NCI-H524 (cell line): ENCODE measurements at regions not wholly inside any gene's neighbourhood (a gene's known extent, or its start where the extent isn't known, plus 50 kb on each side); places are given as distances from the start of the nearest gene placed in this dataset.
"Not testable (repeated sequence)": the region's sequence is repeated elsewhere in the genome, so short reads cannot be mapped to it uniquely, and the experiment has no call there.

Experiments
- DNase-seq, 2 experiments: peaks; one replicate each; lab custom pipeline; 2025; lab: John Stamatoyannopoulos, UW

DNA sequence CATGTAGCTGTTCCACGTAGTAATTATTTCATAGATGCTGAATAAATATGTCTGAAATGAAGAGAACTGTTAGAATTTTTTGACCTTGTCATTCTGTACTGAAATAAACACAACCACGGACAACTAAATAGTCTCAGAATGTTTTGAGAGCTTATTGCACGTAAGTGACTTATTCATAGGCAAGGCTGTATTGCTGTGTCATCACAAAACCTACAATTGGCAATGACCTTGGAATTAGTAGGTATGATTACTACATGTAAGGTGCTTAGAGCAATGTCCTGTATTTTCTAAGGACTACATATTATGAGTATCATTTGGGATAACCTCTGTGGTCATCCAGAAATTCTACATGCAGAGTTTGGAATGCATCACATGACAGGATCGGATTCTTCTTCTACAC is 237.2 kb upstream of the PUDP start:
- DNase-seq = no peak

GRCh38 chrX:7378406-7378805 is 230.5 kb upstream of the PUDP start:
- DNase-seq = no peak

- DNase-seq = no peak
These were observed 225.0 kb upstream of the PUDP start for GRCh38 chrX:7372825-7373525.

GRCh38 chrX:7362111-7362510 is 214.2 kb upstream of the PUDP start:
- DNase-seq = no peak

DNA sequence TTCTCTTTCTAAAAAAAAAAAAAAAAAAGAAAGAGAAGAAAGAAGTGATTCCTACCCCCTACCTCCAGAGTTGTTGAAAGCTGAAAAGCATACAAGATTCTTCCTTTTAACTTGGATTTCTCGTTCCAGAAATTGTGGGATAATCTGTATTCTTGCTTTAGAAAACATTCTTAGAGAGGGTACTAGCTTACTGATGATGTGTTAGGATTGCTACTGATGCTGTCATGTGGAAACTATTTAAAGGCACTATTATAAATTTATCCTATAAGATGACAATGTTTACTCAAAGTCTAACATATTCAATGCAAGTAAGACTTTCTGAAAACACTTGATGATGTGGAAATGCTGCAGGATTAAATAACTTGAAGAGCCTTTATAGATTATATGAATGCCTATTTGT is 204.0 kb upstream of the PUDP start:
- DNase-seq = no peak

DNA sequence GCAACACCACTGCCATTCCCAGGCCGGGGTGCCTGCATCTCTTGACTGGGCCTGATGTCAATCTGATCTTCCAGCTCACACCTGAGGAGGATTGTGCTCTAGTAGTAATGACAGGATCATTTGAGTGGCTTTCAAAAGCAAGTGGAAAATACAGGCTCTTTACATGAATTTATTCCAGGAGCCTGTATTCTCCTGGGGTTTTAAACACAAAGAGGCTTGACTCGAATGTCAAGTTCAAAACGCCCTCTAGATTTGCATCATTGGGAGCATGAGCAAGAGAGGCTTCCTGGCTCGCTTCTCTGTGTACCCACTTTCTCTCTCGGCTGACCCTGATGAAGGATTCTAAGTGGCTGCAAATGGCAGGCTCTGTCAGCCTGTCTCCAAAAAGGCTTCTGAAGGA is 199.5 kb upstream of the PUDP start:
- no peak for DNase-seq

DNA sequence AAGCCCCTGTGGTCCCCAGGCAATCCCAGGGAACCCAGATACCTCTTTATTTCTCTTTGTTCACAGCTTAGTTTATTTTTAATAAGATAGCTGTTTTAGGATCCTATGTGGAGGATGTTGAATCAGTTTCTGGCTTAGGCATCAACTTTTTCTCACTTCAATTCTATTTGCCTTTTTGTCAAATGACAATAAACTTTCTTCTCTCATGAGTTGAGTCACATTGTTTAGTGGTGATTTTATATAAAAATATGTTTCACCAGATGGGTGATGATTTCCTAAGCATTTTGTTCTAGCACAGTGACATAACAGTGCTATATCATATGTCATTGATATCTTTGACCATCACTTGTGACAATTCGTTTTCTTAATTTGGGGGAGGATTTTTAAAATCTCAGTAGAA is 198.1 kb upstream of the PUDP start:
- DNase-seq = no peak

GRCh38 chrX:7343181-7343580 is 195.2 kb upstream of the PUDP start:
- no peak for DNase-seq

- not testable (repeated sequence) for DNase-seq
These were observed 187.9 kb upstream of the PUDP start for GRCh38 chrX:7335816-7336362.

DNA sequence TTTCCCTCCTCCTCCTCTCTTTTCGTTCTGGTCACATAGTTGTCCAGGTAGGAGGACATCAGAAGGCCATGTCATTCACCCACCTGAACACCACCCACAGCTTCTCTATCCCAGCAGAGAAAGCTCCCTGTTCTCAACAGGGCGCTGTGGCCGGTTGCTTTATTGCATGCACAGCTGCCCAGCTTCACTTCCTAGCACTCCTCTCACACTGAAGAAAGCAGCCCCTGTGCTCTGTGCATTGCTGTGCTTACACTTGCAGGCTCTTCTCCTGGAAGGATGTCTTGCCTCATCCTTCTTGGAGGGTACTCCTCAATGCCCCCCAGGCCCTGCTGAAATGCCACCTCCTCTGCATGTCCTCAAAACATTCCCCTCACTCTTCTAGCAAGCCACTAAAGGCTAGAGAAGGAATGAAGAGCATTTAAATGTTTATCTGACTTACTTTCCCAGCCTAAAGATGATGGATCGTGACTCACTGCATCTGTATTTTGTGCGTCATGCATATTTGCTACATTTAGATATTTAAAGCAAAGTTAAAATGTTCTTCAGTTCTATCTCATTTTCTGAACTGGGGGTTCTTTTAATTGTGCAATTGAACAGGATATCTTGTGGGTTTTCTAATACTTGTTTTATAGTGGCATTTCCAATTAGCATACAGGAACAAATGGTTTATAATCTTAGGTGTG is 186.4 kb upstream of the PUDP start:
- no peak for DNase-seq

DNA sequence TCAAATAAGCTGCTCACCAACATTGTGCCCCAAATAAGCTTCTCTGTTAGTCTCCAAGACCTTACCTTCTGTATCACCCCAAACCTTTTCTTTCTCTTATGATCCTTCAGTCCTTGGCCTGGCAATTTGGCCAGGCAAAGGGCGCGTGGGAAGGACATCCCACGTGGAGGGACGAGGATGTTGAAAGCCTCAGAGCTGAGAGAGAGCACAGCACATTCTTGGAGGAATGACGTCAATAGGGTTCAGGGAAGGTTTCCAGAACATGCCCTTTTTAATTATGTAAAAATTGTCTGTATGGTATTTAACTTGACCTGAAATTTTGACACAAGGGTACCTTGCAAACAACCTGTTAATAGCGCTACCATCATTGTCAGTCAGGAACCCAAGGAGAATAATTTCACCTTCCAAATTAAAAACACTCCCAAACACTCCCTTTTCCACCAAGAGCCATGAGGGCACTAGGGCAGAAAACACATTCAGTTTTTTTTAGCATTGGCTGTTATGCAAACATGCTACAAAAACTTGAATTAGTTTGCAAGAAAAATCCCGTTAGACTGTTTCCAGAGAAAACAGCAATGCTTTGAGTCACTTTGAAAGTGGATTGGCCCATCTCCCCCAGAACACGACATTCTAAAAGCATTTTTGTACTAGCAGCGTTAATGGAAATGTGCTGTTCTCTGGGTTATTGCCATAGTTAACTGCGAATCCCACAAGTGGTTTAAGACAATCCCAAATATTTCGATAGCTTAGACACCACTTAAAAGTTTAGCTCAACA is 183.2 kb upstream of the PUDP start:
- DNase-seq = no peak

GRCh38 chrX:7330556-7330955 is 182.6 kb upstream of the PUDP start:
- no peak for DNase-seq

GRCh38 chrX:7318661-7319060 is 170.7 kb upstream of the PUDP start:
- no peak for DNase-seq

- no peak for DNase-seq
These were observed 170.3 kb upstream of the PUDP start for GRCh38 chrX:7318241-7318640.

GRCh38 chrX:7316887-7317286 is 168.9 kb upstream of the PUDP start:
- DNase-seq = no peak

- DNase-seq = no peak
These were observed 168.3 kb upstream of the PUDP start for GRCh38 chrX:7316280-7316679.

DNA sequence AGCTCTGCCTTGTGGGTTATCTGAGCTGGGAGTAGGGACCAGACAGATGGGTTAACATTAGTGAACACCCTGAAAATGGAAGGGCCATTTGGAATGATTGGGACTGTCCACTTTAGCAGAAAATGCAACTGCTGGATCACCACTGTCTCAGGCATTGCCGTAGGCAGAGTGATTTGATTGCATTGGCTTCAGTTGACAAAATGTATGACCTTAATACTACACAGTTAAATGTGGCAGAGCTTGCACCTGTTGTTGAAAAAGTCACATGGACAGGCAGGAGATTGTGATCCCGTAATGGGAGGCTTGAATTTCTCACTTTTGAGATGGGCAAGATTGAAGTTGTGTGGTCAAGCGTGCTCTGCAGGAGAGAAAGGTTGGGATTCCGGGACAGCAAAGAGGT is 166.5 kb upstream of the PUDP start:
- DNase-seq = no peak

- no peak for DNase-seq
These were observed 159.8 kb upstream of the PUDP start for GRCh38 chrX:7307720-7308119.

- DNase-seq = no peak
These were observed 146.5 kb upstream of the PUDP start for GRCh38 chrX:7294483-7294882.

DNA sequence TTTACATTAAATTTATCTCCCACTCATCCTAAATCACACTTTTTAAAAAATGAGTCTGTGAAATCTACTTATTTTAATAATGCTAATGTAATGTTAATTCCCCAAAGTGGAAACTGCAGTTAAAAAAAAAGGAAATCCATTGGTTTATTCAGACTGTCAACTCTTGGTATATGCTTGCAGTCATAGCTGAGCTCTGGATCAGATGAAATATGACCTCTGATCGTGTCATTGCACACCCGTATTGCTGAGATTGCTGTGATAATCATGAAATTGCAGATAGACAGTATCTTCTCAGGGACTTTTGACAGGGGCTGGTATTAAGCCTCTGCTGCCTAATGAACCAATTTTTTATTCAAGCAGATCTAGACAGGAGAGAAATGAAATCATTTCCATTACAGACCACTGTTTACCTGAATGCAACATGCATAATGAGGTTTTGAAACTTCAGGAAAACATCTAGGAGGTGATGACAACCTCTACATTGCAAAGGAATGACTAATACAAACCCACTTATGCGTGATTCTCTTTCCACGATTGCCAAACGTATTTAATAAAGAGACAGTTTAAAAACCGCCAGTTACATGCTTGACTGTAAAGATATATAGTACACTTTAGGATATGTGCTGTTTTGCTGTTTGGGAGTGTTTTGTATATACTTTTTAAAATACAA is 138.3 kb upstream of the PUDP start:
- DNase-seq = no peak

DNA sequence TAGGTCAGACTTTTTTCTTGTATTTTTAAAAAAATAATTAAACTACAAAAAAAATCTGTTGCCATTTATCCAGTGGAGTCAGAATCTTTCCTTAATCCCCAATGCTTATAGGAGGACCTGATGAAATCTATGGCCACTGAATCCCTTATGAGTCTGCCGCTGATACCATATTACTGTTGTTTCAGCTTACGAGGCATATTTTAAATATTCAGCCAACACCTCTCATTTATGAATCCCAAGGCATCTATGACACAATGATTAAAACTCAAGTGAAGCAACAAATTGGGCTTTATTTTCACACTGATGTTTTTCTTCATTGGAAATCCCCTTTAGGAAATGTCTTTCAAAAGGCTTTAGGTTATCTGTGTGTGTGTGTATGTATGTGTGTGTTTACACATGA is 137.8 kb upstream of the PUDP start:
- no peak for DNase-seq

DNA sequence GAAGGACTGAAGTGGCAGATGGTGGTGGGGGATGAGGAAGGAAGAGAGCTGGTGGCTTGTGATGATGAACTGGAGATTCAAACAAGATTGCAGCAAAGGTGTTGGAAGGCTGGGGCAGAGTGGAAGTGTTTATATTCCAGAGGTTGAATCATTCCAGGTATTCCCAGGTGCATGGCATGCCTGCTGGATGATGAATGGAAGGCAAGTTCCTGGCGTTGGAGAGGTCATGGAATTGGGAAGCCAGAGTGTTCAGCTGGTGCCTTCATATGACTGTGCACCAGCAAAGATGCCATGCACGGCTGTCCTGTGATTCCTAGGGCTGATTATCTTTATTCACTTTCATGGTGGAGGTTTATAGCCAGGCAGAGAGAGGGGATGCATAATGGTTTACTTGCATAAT is 135.8 kb upstream of the PUDP start:
- peak in 1 of 2 experiments; percentile 19 for DNase-seq
